Ishikawa (cell line): ENCODE measurements at regions not wholly inside any gene's neighbourhood (a gene's known extent, or its start where the extent isn't known, plus 50 kb on each side); places are given as distances from the start of the nearest gene placed in this dataset.

Experiments
- CEBPB ChIP-seq: IDR thresholded peaks from 2 replicates; pipeline ENCODE4 v1.6.1; 2012
- CREB1 ChIP-seq: IDR thresholded peaks from 2 replicates; pipeline ENCODE4 v1.6.1; 2012; ENCODE audit warnings: low read depth
- EGR1 ChIP-seq: IDR thresholded peaks from 2 replicates; pipeline ENCODE4 v1.6.1; 2012
- EP300 ChIP-seq: IDR thresholded peaks from 2 replicates; pipeline ENCODE4 v1.6.1; 2012; ENCODE audit warnings: borderline replicate concordance
- FOXM1 ChIP-seq: IDR thresholded peaks from 2 replicates; pipeline ENCODE4 v1.6.1; 2012; ENCODE audit warnings: low read depth, borderline replicate concordance
- MAX ChIP-seq: IDR thresholded peaks from 2 replicates; pipeline ENCODE4 v1.6.1; 2012
- NFIC ChIP-seq: IDR thresholded peaks from 2 replicates; pipeline ENCODE4 v1.6.1; 2012
- RAD21 ChIP-seq: IDR thresholded peaks from 2 replicates; pipeline ENCODE4 v1.6.1; 2012; ENCODE audit warnings: low read depth
- TAF1 ChIP-seq: IDR thresholded peaks from 2 replicates; pipeline ENCODE4 v1.6.1; 2012; ENCODE audit warnings: low read depth, mild to moderate bottlenecking
- TCF12 ChIP-seq: IDR thresholded peaks from 2 replicates; pipeline ENCODE4 v1.6.1; 2012; ENCODE audit warnings: low read depth
- TEAD4 ChIP-seq: IDR thresholded peaks from 2 replicates; pipeline ENCODE4 v1.6.1; 2012
- YY1 ChIP-seq: IDR thresholded peaks from 2 replicates; pipeline ENCODE4 v1.6.1; 2012; ENCODE audit warnings: low read depth
- ZBTB7A ChIP-seq: IDR thresholded peaks from 2 replicates; pipeline ENCODE4 v1.6.1; 2012; ENCODE audit warnings: low read depth
- TF ChIP-seq, protein P1 (sequence below): IDR thresholded peaks from 2 replicates; pipeline ENCODE4 v1.6.1; 2012
- TF ChIP-seq, protein P2 (sequence below): IDR thresholded peaks from 2 replicates; pipeline ENCODE4 v1.6.1; 2012; ENCODE audit warnings: low read depth, mild to moderate bottlenecking

DNA sequence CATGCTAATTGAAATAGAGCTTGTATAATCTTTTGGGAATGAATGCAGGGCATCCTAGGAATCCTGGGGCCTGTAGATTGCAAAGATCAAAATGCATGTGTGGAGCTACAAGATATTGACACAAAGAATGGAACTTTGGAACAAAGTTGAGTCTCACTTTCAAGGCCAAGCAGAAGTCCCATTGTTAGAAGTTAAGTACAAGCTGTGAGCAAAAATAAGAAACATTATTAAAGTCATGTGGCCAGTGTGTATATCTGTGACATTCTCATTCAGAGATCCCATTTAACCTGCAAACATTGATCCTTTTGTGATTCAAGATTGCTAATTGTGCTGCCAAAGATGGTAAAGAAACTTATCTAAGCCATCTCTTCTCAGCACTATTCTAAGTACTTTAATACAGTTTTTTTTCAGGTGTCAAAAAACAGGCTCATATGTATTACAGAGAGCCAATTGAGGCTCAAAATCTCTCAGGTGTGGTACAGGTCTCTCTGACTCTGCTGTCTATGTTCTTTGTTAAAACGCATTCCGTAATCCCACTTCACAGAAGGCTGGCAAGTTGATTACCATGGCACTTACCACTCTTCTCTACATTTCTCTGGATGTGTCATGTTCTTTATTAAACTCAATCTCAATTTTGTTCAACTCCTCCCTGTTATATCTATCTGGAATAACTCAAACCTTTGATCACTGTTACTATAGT, 704.4 kb upstream of the NEGR1 start:
- no peak for TF ChIP-seq TAF1
- TF ChIP-seq, protein P1, sequence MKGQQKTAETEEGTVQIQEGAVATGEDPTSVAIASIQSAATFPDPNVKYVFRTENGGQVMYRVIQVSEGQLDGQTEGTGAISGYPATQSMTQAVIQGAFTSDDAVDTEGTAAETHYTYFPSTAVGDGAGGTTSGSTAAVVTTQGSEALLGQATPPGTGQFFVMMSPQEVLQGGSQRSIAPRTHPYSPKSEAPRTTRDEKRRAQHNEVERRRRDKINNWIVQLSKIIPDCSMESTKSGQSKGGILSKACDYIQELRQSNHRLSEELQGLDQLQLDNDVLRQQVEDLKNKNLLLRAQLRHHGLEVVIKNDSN: no peak
- TF ChIP-seq FOXM1: no peak
- no peak for TF ChIP-seq TEAD4
- no peak for TF ChIP-seq EP300
- no peak for TF ChIP-seq YY1
- TF ChIP-seq, protein P2, sequence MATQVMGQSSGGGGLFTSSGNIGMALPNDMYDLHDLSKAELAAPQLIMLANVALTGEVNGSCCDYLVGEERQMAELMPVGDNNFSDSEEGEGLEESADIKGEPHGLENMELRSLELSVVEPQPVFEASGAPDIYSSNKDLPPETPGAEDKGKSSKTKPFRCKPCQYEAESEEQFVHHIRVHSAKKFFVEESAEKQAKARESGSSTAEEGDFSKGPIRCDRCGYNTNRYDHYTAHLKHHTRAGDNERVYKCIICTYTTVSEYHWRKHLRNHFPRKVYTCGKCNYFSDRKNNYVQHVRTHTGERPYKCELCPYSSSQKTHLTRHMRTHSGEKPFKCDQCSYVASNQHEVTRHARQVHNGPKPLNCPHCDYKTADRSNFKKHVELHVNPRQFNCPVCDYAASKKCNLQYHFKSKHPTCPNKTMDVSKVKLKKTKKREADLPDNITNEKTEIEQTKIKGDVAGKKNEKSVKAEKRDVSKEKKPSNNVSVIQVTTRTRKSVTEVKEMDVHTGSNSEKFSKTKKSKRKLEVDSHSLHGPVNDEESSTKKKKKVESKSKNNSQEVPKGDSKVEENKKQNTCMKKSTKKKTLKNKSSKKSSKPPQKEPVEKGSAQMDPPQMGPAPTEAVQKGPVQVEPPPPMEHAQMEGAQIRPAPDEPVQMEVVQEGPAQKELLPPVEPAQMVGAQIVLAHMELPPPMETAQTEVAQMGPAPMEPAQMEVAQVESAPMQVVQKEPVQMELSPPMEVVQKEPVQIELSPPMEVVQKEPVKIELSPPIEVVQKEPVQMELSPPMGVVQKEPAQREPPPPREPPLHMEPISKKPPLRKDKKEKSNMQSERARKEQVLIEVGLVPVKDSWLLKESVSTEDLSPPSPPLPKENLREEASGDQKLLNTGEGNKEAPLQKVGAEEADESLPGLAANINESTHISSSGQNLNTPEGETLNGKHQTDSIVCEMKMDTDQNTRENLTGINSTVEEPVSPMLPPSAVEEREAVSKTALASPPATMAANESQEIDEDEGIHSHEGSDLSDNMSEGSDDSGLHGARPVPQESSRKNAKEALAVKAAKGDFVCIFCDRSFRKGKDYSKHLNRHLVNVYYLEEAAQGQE: no peak
- TF ChIP-seq EGR1: no peak
- TF ChIP-seq RAD21: no peak
- no peak for TF ChIP-seq CEBPB
- no peak for TF ChIP-seq TCF12
- TF ChIP-seq ZBTB7A: no peak
- no peak for TF ChIP-seq NFIC
- no peak for TF ChIP-seq MAX
- TF ChIP-seq CREB1: no peak

DNA sequence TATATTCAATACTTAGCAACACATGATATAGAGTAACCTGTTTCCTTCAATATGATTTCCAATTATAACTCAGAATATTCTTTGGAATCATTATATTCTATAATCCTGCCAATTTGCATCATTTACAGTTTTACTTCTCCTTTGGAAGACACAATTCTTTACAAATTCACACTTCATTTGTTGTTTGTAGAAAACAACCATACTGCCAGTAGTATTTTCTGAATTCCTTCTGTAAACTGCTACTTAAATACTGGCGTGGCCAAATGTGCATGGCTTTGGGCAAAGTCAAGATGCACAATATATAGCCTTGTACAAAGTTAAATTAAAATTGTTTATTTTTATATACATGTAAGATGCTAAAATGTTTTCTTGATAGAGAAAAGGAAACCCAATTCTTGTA, 687.1 kb upstream of the NEGR1 start:
- TF ChIP-seq YY1: no peak
- TF ChIP-seq, protein P2: no peak
- TF ChIP-seq TCF12: no peak
- no peak for TF ChIP-seq EP300
- TF ChIP-seq TEAD4: no peak
- TF ChIP-seq EGR1: no peak
- no peak for TF ChIP-seq FOXM1
- no peak for TF ChIP-seq NFIC
- no peak for TF ChIP-seq CEBPB
- TF ChIP-seq ZBTB7A: no peak
- no peak for TF ChIP-seq TAF1
- TF ChIP-seq, protein P1: no peak
- TF ChIP-seq CREB1: no peak
- TF ChIP-seq RAD21: no peak
- TF ChIP-seq MAX: no peak

DNA sequence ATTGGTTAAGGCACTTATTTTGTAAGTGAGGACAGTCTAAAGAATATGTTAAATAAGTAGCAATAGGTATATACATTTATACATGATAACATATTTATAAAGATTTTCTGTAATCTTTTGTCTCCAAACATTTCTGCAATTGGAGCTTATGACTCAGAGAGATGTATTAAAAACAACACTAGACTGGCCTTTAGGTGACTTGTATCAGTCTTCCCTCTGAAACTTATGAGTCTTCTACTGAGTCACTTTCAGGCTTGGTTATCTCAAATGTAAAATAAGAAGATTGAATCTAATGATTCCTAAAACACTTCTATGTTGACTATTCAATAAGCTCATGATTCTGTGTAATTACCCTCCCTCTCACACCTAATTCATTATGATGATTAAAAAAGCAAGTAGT, 672.6 kb upstream of the NEGR1 start:
- TF ChIP-seq TEAD4 (no peak), CEBPB (no peak), YY1 (no peak), MAX (no peak), NFIC (no peak), FOXM1 (no peak), CREB1 (no peak), TAF1 (no peak), RAD21 (no peak), ZBTB7A (no peak), TCF12 (no peak), EGR1 (no peak), EP300 (no peak)
- TF ChIP-seq, protein P2: no peak
- TF ChIP-seq, protein P1: no peak
